K562 (cell line): ENCODE measurements at regions not wholly inside any gene's neighbourhood (a gene's known extent, or its start where the extent isn't known, plus 50 kb on each side); places are given as distances from the start of the nearest gene placed in this dataset.

Experiments
- HNRNPUL1 ChIP-seq: fragments of 200-400 bp; formaldehyde crosslinking; IDR thresholded peaks from 2 replicates; pipeline ENCODE4 v1.6.1; 2017; ENCODE audit warnings: low read length
- NBN ChIP-seq: fragments of 450-650 bp; IDR thresholded peaks from 2 replicates; pipeline ENCODE4 v1.6.1; 2016; ENCODE audit warnings: low read depth, mild to moderate bottlenecking
- POLR2AphosphoS5 ChIP-seq: IDR thresholded peaks from 2 replicates; pipeline ENCODE4 v1.6.1; 2011; ENCODE audit warnings: mild to moderate bottlenecking, low read depth, low read length, moderate library complexity; ENCODE audit not compliant: control insufficient read depth, insufficient read depth
- RFX5 ChIP-seq: IDR thresholded peaks from 2 replicates; pipeline ENCODE4 v1.6.1; 2011; ENCODE audit warnings: low read depth, mild to moderate bottlenecking, improper control_type of control experiment, low read length
- TAF1 ChIP-seq: IDR thresholded peaks from 2 replicates; pipeline ENCODE4 v1.6.1; 2011; ENCODE audit warnings: mild to moderate bottlenecking, low read length, moderate library complexity; ENCODE audit not compliant: insufficient read depth, control insufficient read depth, severe bottlenecking; ENCODE audit errors: extremely low read depth
- ZC3H4 ChIP-seq: sonication (generic); formaldehyde crosslinking; IDR thresholded peaks from 2 replicates; pipeline ENCODE4 v1.9.0; 2021; ENCODE audit warnings: missing genetic modification reagents, borderline replicate concordance

DNA sequence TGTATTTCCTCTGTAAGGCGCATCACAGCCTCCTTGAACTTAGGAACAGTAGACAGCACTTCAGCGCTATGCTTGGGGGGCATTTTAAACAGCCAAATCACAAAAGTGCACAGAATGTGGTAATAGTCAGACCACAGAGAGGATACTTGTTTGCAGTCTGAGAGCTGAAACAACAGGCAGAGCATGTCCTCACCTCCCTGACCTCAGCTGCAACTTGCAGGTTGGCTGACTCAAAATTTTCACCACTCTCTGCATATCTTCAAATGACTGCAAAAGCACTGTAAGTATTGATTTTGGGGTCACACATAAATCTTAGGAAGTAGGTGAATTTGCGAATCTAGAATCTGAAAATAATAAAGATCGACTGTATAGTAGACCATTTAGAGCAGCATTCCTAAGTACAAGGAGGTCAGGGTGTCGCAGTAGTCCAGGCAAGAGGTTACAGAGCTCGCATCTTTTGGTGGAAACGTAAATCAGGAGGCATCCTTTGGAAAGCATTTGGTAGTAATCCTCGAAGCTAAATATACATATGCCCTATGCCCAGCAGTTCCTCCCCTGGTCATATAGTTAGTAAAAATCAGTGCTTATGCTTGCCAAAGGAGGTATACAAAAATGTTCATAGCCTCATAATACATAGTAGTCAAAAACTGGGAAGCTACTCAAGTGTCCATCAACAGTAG is 108.2 kb upstream of the MYCN start:
- no peak for TF ChIP-seq NBN
- TF ChIP-seq HNRNPUL1: no peak
- no peak for TF ChIP-seq ZC3H4 (CRISPR knock-in tag)
- TF ChIP-seq TAF1: no peak
- TF ChIP-seq POLR2AphosphoS5: no peak
- no peak for TF ChIP-seq RFX5
